ENCODE measurements at regions not wholly inside any gene's neighbourhood (a gene's known extent, or its start where the extent isn't known, plus 50 kb on each side); places are given as distances from the start of the nearest gene placed in this dataset.

DNA sequence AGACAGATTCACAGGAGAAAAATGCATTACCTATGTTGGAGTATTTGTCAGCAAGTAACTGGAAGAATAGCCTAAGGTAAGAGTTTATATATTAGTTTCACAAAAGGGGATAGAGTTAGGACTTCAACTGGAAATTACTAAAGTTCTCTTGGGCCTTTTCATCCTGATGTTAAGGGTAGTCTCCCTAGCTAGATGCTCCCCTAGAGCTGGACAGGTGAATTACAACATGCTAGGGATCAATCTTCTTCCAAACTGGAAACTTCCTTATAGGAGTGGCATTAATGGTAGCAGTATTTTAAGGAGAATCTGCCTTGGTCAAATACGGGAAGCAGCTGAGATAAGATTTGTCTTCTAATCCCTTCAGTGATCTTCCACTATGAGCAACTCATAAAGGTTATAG lies 632.8 kb upstream of the RAG2 start:
- TF ChIP-seq, protein P1, sequence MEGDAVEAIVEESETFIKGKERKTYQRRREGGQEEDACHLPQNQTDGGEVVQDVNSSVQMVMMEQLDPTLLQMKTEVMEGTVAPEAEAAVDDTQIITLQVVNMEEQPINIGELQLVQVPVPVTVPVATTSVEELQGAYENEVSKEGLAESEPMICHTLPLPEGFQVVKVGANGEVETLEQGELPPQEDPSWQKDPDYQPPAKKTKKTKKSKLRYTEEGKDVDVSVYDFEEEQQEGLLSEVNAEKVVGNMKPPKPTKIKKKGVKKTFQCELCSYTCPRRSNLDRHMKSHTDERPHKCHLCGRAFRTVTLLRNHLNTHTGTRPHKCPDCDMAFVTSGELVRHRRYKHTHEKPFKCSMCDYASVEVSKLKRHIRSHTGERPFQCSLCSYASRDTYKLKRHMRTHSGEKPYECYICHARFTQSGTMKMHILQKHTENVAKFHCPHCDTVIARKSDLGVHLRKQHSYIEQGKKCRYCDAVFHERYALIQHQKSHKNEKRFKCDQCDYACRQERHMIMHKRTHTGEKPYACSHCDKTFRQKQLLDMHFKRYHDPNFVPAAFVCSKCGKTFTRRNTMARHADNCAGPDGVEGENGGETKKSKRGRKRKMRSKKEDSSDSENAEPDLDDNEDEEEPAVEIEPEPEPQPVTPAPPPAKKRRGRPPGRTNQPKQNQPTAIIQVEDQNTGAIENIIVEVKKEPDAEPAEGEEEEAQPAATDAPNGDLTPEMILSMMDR (IDR thresholded peaks at IDR 0.05), result no peak
- TF ChIP-seq POLR2AphosphoS5 (IDR thresholded peaks at IDR 0.05) (no peak), POLR2A (IDR thresholded peaks at IDR 0.05) (no peak)
